Ovary (tissue), 7 donors: ENCODE measurements at regions not wholly inside any gene's neighbourhood (a gene's known extent, or its start where the extent isn't known, plus 50 kb on each side); places are given as distances from the start of the nearest gene placed in this dataset.

Source experiments
- DNase-seq, 5 donors: peaks; one replicate each; pipeline ENCODE4 v3.0.0-alpha.2; 2019 to 2020
- H3K27ac ChIP-seq, 2 donors: fragments of 200-600 bp; one replicate each; pipeline versions ENCODE4 v1.5.1 to v1.8.0; 2019 to 2022
- H3K27me3 ChIP-seq: fragments of 200-600 bp; one replicate; pipeline ENCODE4 v1.8.0; 2022
- H3K36me3 ChIP-seq: fragments of 200-600 bp; sonication (generic); one replicate; pipeline ENCODE4 v1.5.1; 2019
- H3K4me1 ChIP-seq: one replicate; pipeline ENCODE4 v1.8.1; 2013; ENCODE audit warnings: mild to moderate bottlenecking, moderate library complexity; ENCODE audit not compliant: insufficient read depth
- H3K4me3 ChIP-seq: fragments of 200-600 bp; sonication (generic); one replicate; pipeline ENCODE4 v1.5.1; 2017
- H3K9me3 ChIP-seq, 2 donors: fragments of 200-600 bp in 1 of 2; sonication (generic) in 1 of 2; one replicate each; pipeline versions ENCODE4 v1.5.1 to v1.8.1; 2013 to 2019; ENCODE audit warnings: mild to moderate bottlenecking in 1 of 2, moderate library complexity in 1 of 2
- EP300 ChIP-seq: sonication (generic); formaldehyde crosslinking; IDR thresholded peaks from one replicate; pipeline ENCODE4 v1.6.1; 2017; ENCODE audit warnings: antibody characterized with exemption
- POLR2A ChIP-seq: fragments of 450-650 bp; IDR thresholded peaks from one replicate; pipeline ENCODE4 v1.6.1; 2017; ENCODE audit warnings: antibody characterized with exemption, mild to moderate bottlenecking, moderate library complexity
- whole genome bisulfite sequencing, 3 donors: extraction: QIAGEN DNeasy Blood & Tissue Kit in 1 of 3; methylation state at CpG; one replicate each; pipeline versions ENCODE4 v1.1.5 to v1.1.7; 2013 to 2017; 5-methylcytosine and 5-hydroxymethylcytosine counted together
- intact Hi-C, 4 donors: fragments of 100-400 bp; cut with DNase I; formaldehyde crosslinking; loops; one replicate each; pipeline versions ENCODE4 v1.11.0 to v1.15.1; 2022 to 2023
- TF ChIP-seq, protein P1 (sequence below), 3 donors: fragments of 450-650 bp in 2 of 3; fragments of 200-600 bp in 1 of 3; IDR thresholded peaks; one replicate each; pipeline versions ENCODE4 v1.5.1 to v1.8.0; 2016 to 2022; ENCODE audit warnings: antibody characterized with exemption in 3 of 3, mild to moderate bottlenecking in 1 of 3
- donor health status: DM: no; HTN: no; CAD: no; lungs with moderate emphysema.
- donor health status: DM: no; HTN: no; CAD: no.
- donor health status: Bipolar disorder and iron deficiency.
- donor health status: DM: no; HTN: no; CAD: no.
- donor health status: DM: yes; HTN: yes; CAD: no.

DNA sequence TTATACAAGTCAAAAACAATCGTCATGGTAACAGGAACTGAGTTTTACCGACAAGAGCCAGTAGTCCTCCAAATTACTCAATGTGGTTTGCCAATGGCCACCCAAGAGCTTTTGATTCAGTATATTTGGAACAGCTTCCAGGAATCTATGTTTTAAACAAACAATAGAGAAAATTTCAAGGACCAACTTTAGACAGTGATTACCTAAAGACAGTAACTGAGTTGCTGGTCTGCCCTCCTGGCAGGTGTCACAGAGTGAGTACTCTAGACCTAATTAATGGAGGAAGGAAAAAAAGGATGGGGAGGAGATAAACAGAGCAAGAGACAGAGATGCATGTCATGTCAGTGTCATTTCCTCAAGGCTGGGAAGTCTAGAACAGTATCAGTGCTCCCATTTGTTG, 361.3 kb upstream of the BTBD3 start:
- Histone ChIP-seq H3K36me3 (no peaks in the 10 kb centered on the region), H3K4me3 (no peak overlapping the region), H3K4me1 (no peaks in the 10 kb centered on the region), H3K27ac (no peak overlapping the region), H3K9me3 (no peaks in the 10 kb centered on the region), H3K27me3 (no peaks in the 10 kb centered on the region)
- WGBS, 3 donors = 54 to 67% (median 59%) methylated on average over 2 of the region's 2 CpGs
- no peak for DNase-seq
- TF ChIP-seq, protein P1, sequence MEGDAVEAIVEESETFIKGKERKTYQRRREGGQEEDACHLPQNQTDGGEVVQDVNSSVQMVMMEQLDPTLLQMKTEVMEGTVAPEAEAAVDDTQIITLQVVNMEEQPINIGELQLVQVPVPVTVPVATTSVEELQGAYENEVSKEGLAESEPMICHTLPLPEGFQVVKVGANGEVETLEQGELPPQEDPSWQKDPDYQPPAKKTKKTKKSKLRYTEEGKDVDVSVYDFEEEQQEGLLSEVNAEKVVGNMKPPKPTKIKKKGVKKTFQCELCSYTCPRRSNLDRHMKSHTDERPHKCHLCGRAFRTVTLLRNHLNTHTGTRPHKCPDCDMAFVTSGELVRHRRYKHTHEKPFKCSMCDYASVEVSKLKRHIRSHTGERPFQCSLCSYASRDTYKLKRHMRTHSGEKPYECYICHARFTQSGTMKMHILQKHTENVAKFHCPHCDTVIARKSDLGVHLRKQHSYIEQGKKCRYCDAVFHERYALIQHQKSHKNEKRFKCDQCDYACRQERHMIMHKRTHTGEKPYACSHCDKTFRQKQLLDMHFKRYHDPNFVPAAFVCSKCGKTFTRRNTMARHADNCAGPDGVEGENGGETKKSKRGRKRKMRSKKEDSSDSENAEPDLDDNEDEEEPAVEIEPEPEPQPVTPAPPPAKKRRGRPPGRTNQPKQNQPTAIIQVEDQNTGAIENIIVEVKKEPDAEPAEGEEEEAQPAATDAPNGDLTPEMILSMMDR (IDR thresholded peaks at IDR 0.05) = no peak
- no peak for TF ChIP-seq EP300
- no peak for TF ChIP-seq POLR2A
- intact Hi-C loops = no loop called here

DNA sequence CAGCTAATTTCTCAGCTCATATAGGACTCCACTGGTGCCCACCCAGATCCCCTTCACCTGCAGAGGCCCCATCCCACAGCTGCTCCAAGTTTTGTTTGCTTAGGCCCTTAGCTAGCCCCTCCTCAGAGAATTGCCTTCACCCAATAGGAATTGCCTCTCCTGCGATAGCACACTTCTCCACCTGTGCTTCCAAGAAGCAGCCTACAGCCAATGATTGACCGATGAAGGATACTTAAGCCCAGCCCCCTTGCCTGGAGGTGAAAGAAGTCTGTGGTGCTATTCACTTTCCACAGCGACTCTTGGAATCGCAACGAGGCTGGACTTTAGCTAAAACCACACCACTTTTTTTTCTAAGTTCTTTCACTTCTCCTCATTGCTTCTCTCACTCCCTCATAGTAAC, 353.2 kb upstream of the BTBD3 start:
- TF ChIP-seq POLR2A = no peak
- TF ChIP-seq, protein P1 (IDR thresholded peaks at IDR 0.05) = no peak
- TF ChIP-seq EP300 = no peak
- Histone ChIP-seq H3K36me3 (no peaks in the 10 kb centered on the region), H3K4me3 (no peak overlapping the region), H3K4me1 (no peaks in the 10 kb centered on the region), H3K27me3 (no peaks in the 10 kb centered on the region), H3K27ac (no peak overlapping the region), H3K9me3 (no peaks in the 10 kb centered on the region)
- intact Hi-C loops = no loop called here
- DNase-seq = no peak
- 86 to 92% (median 87%) methylated on average over 5 of the region's 5 CpGs for WGBS, 3 donors

DNA sequence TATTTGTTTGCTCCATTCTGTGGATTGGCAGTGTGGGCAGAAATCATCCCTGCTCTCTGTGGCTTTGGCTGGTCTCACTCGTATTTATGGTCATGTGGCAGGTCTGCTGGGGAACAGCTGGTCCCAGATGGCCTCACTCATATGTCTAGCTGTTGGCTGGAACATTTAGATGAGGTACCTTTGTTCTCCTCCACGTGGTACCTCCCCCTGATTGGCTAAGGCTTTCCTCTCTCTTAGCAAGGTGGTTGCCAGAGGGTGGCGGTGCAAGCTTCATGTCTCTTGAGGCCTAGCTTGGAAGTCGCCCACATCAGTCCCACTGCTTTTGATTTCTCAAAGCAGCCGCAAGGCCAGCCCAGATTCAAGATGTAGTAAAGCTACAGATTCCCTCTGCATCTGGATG, 348.5 kb upstream of the BTBD3 start:
- H3K9me3 ChIP-seq = no peaks in the 10 kb centered on the region
- no peaks in the 10 kb centered on the region for H3K27me3 ChIP-seq
- no peak for DNase-seq
- no peaks in the 10 kb centered on the region for H3K4me1 ChIP-seq
- WGBS, 3 donors = 43 to 56% (median 46%) methylated on average over 5 of the region's 5 CpGs
- no peaks in the 10 kb centered on the region for H3K36me3 ChIP-seq
- no peak overlapping the region for H3K27ac ChIP-seq
- intact Hi-C loops = no loop called here
- TF ChIP-seq, protein P1 (IDR thresholded peaks at IDR 0.05) = no peak
- no peak for TF ChIP-seq EP300
- no peak for TF ChIP-seq POLR2A
- no peak overlapping the region for H3K4me3 ChIP-seq

DNA sequence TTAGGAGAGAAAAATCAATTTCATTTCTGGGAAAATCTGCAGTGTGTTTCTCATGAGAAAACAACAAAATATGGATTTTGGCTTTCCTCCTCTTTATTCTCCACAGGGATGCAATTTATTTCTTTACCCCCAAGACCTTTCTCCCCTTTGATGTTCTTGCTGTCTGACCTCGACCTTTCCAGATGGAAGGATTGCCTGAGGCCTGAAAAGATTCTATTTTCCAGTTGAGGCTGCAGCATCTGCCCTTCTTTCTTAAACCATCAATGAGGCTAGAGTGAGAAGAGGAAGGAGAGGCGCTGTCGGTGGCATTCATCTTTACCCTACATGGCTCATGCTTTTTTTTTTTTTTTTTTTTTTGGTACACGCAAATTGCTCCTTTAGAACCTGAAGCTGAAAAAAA, 344.2 kb upstream of the BTBD3 start:
- Histone ChIP-seq H3K9me3 (no peaks in the 10 kb centered on the region), H3K4me1 (no peaks in the 10 kb centered on the region), H3K4me3 (no peak overlapping the region), H3K27ac (no peak overlapping the region), H3K27me3 (no peaks in the 10 kb centered on the region), H3K36me3 (no peaks in the 10 kb centered on the region)
- WGBS, 3 donors = 57 to 85% (median 69%) methylated on average over 4 of the region's 4 CpGs
- DNase-seq = no peak
- intact Hi-C loops = no loop called here
- TF ChIP-seq POLR2A (no peak), EP300 (no peak)
- TF ChIP-seq, protein P1 (IDR thresholded peaks at IDR 0.05) = no peak

DNA sequence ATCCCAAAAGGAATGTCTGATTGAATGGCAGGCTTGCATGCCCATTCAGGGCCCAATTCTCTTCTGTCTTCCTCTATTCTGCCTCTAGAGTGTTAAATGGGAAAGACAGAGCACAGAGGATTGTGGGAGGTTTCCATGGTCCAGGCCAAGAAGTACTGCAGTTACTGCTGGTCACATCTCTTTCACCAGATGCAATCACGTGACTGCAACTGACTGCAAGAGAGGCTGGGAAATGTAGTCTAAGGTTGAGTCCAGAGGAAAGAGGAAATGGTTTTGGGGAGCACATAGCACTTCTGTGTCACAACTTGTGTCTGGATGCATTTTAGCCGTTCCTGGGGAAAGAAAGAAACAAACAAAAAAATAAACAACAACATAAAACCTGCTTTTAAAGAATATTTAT, 336.4 kb upstream of the BTBD3 start:
- no peak for TF ChIP-seq POLR2A
- TF ChIP-seq, protein P1 (IDR thresholded peaks at IDR 0.05) = no peak
- no peak for TF ChIP-seq EP300
- Histone ChIP-seq H3K27me3 (no peaks in the 10 kb centered on the region), H3K36me3 (no peaks in the 10 kb centered on the region), H3K4me3 (no peak overlapping the region), H3K9me3 (no peaks in the 10 kb centered on the region), H3K4me1 (no peaks in the 10 kb centered on the region), H3K27ac (no peak overlapping the region)
- 81 to 82% (median 82%) methylated on average over 2 of the region's 2 CpGs for WGBS, 3 donors
- intact Hi-C loops = no loop called here
- DNase-seq = no peak
